Activated T-cell treated with anti-CD3 and anti-CD28 coated beads, Interleukin-2, amount 50 U/mL, for 4 hours (primary cell): ENCODE measurements at regions not wholly inside any gene's neighbourhood (a gene's known extent, or its start where the extent isn't known, plus 50 kb on each side); places are given as distances from the start of the nearest gene placed in this dataset.
"Not testable (repeated sequence)": the region's sequence is repeated elsewhere in the genome, so short reads cannot be mapped to it uniquely, and the experiment has no call there.

ENCODE experiments used
- ATAC-seq, 2 donors: fragments of 200-7000 bp; cut with Tn5 transposase; one replicate each; pipeline ENCODE4 v1.10.0; 2021
- DNase-seq: peaks from one replicate; pipeline ENCODE4 v3.0.0-alpha.2; 2020
- H3K27me3 Mint-ChIP-seq: one replicate; pipeline ENCODE4 v1.8.0; 2021; ENCODE audit warnings: low read depth, mixed read lengths
- H3K36me3 Mint-ChIP-seq: one replicate; pipeline ENCODE4 v1.8.0; 2022; ENCODE audit warnings: mixed read lengths; ENCODE audit not compliant: insufficient read depth
- H3K4me1 Mint-ChIP-seq: one replicate; pipeline ENCODE4 v1.8.0; 2021; ENCODE audit warnings: low read depth, mixed read lengths
- H3K4me3 Mint-ChIP-seq: one replicate; pipeline ENCODE4 v1.8.0; 2021; ENCODE audit warnings: mild to moderate bottlenecking, moderate library complexity, mixed read lengths
- H3K9me3 Mint-ChIP-seq: one replicate; pipeline ENCODE4 v1.8.0; 2021; ENCODE audit warnings: mixed read lengths

GRCh38 chr19:5251096-5252065 is 89.2 kb downstream of the PTPRS start:
- DNase-seq (no peak), ATAC-seq (no peak)
- Mint-ChIP-seq H3K27me3 (peaks cover 9% of the 10 kb centered on the region), H3K4me1 (peaks cover 2% of the 10 kb centered on the region), H3K4me3 (no peak overlapping the region), H3K36me3 (peaks cover 2% of the 10 kb centered on the region), H3K9me3 (peaks cover 19% of the 10 kb centered on the region)

- Mint-ChIP-seq H3K4me1 (peaks cover 2% of the 10 kb centered on the region), H3K36me3 (peaks cover under 1% of the 10 kb centered on the region), H3K27me3 (peaks cover 9% of the 10 kb centered on the region), H3K9me3 (peaks cover 11% of the 10 kb centered on the region), H3K4me3 (no peak overlapping the region)
- no peak for ATAC-seq
- no peak for DNase-seq
These were observed 90.4 kb downstream of the PTPRS start for GRCh38 chr19:5250127-5250659.

- H3K4me1 Mint-ChIP-seq, result peaks cover 2% of the 10 kb centered on the region
- H3K36me3 Mint-ChIP-seq, result no peaks in the 10 kb centered on the region
- ATAC-seq, result no peak
- H3K27me3 Mint-ChIP-seq, result peaks cover 9% of the 10 kb centered on the region
- no peak for DNase-seq
- H3K4me3 Mint-ChIP-seq, result no peak overlapping the region
- peaks cover 6% of the 10 kb centered on the region for H3K9me3 Mint-ChIP-seq
These were observed 91.1 kb downstream of the PTPRS start for GRCh38 chr19:5249526-5249925.

- peaks cover 9% of the 10 kb centered on the region for H3K27me3 Mint-ChIP-seq
These were observed 92.5 kb downstream of the PTPRS start for GRCh38 chr19:5247957-5248705.

GRCh38 chr19:5246554-5247155 is 94.0 kb downstream of the PTPRS start:
- H3K27me3 Mint-ChIP-seq, result peaks cover 9% of the 10 kb centered on the region
- H3K4me3 Mint-ChIP-seq, result no peak overlapping the region
- peaks cover 2% of the 10 kb centered on the region for H3K4me1 Mint-ChIP-seq
- H3K9me3 Mint-ChIP-seq, result no peaks in the 10 kb centered on the region
- no peaks in the 10 kb centered on the region for H3K36me3 Mint-ChIP-seq
- no peak for DNase-seq
- peak; percentile 58 to 62 for ATAC-seq

More at GRCh38 chr19:5247957-5248705, 92.5 kb downstream of the PTPRS start:
- DNase-seq, result no peak
- no peak for ATAC-seq
- no peak overlapping the region for H3K4me3 Mint-ChIP-seq
- no peaks in the 10 kb centered on the region for H3K36me3 Mint-ChIP-seq
- peaks cover 2% of the 10 kb centered on the region for H3K4me1 Mint-ChIP-seq
- H3K9me3 Mint-ChIP-seq, result no peaks in the 10 kb centered on the region

GRCh38 chr19:5245631-5246553 is 94.7 kb downstream of the PTPRS start:
- no peaks in the 10 kb centered on the region for H3K36me3 Mint-ChIP-seq
- DNase-seq (no peak), ATAC-seq (peak in 1 of 2 donors; percentile 27)
- no peaks in the 10 kb centered on the region for H3K9me3 Mint-ChIP-seq
- no peak overlapping the region for H3K4me3 Mint-ChIP-seq
- H3K27me3 Mint-ChIP-seq, result peaks cover 9% of the 10 kb centered on the region
- H3K4me1 Mint-ChIP-seq, result peaks cover 2% of the 10 kb centered on the region

GRCh38 chr19:5244351-5244750 is 96.3 kb downstream of the PTPRS start:
- DNase-seq (no peak), ATAC-seq (no peak)
- peaks cover 2% of the 10 kb centered on the region for H3K4me1 Mint-ChIP-seq
- no peaks in the 10 kb centered on the region for H3K36me3 Mint-ChIP-seq
- no peak overlapping the region for H3K4me3 Mint-ChIP-seq
- peaks cover 9% of the 10 kb centered on the region for H3K27me3 Mint-ChIP-seq
- no peaks in the 10 kb centered on the region for H3K9me3 Mint-ChIP-seq

- Mint-ChIP-seq H3K27me3 (peaks cover 9% of the 10 kb centered on the region), H3K4me3 (no peak overlapping the region), H3K4me1 (peaks cover 2% of the 10 kb centered on the region), H3K9me3 (no peaks in the 10 kb centered on the region), H3K36me3 (no peaks in the 10 kb centered on the region)
- ATAC-seq, result no peak
- no peak for DNase-seq
These were observed 96.7 kb downstream of the PTPRS start for GRCh38 chr19:5243878-5244277.

- not testable (repeated sequence) for H3K27me3 Mint-ChIP-seq, H3K36me3 Mint-ChIP-seq, H3K9me3 Mint-ChIP-seq, ATAC-seq, DNase-seq, H3K4me3 Mint-ChIP-seq, H3K4me1 Mint-ChIP-seq
These were observed 98.7 kb downstream of the PTPRS start for GRCh38 chr19:5241896-5242295.

GRCh38 chr19:5240011-5240410 is 100.6 kb downstream of the PTPRS start:
- no peak for DNase-seq

GRCh38 chr19:5238700-5239099 is 101.9 kb downstream of the PTPRS start:
- DNase-seq (no peak), ATAC-seq (no peak)
- Mint-ChIP-seq H3K36me3 (no peaks in the 10 kb centered on the region), H3K4me1 (no peaks in the 10 kb centered on the region), H3K4me3 (no peak overlapping the region), H3K27me3 (no peaks in the 10 kb centered on the region), H3K9me3 (no peaks in the 10 kb centered on the region)

More at GRCh38 chr19:5240011-5240410, 100.6 kb downstream of the PTPRS start:
- Mint-ChIP-seq H3K9me3 (no peaks in the 10 kb centered on the region), H3K4me3 (no peak overlapping the region), H3K4me1 (no peaks in the 10 kb centered on the region), H3K36me3 (no peaks in the 10 kb centered on the region), H3K27me3 (no peaks in the 10 kb centered on the region)
- no peak for ATAC-seq

- no peaks in the 10 kb centered on the region for H3K4me1 Mint-ChIP-seq
- H3K9me3 Mint-ChIP-seq, result no peaks in the 10 kb centered on the region
- DNase-seq (no peak), ATAC-seq (no peak)
- no peak overlapping the region for H3K4me3 Mint-ChIP-seq
- H3K36me3 Mint-ChIP-seq, result no peaks in the 10 kb centered on the region
- H3K27me3 Mint-ChIP-seq, result no peaks in the 10 kb centered on the region
These were observed 102.6 kb downstream of the PTPRS start for GRCh38 chr19:5237939-5238480.

GRCh38 chr19:5237190-5237780 is 103.3 kb downstream of the PTPRS start:
- H3K4me1 Mint-ChIP-seq, result no peaks in the 10 kb centered on the region
- no peaks in the 10 kb centered on the region for H3K36me3 Mint-ChIP-seq
- H3K4me3 Mint-ChIP-seq, result no peak overlapping the region
- ATAC-seq (no peak), DNase-seq (no peak)
- no peaks in the 10 kb centered on the region for H3K9me3 Mint-ChIP-seq
- no peaks in the 10 kb centered on the region for H3K27me3 Mint-ChIP-seq
